ENCODE measurements at regions not wholly inside any gene's neighbourhood (a gene's known extent, or its start where the extent isn't known, plus 50 kb on each side); places are given as distances from the start of the nearest gene placed in this dataset.

DNA sequence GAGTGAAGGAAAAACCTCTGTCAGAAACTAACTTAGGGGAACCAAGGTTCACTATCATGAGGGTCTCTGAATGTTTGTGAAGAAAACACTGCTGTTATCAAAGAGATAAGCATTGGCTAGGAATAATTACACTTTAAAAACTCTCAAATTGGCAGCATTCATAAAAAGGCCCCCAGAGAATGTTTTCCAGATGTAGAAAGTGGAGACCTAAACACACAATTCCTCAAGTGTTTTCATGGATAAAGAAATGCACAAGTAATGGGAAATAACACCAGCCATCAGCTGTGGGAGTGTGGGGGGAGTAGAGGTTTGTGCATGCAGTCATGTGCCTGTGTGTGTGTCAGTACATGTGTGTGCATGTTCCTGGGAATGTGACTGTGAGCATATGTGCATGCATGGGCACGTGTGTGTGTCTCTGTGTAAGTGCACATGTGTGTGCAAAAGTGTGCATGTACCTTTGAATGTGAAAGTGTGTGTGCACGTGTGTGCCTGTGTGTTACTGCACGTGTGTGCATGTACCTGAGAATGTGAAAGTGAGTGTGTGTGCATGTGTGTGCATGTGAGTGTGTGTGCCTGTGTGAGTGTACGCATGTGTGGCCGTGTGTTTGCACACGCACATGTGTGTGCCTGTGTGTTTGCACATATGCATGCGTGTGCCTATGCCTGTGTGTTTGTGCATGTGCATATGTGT lies 854.3 kb upstream of the SALL3 start:
- TF ChIP-seq, protein P1, sequence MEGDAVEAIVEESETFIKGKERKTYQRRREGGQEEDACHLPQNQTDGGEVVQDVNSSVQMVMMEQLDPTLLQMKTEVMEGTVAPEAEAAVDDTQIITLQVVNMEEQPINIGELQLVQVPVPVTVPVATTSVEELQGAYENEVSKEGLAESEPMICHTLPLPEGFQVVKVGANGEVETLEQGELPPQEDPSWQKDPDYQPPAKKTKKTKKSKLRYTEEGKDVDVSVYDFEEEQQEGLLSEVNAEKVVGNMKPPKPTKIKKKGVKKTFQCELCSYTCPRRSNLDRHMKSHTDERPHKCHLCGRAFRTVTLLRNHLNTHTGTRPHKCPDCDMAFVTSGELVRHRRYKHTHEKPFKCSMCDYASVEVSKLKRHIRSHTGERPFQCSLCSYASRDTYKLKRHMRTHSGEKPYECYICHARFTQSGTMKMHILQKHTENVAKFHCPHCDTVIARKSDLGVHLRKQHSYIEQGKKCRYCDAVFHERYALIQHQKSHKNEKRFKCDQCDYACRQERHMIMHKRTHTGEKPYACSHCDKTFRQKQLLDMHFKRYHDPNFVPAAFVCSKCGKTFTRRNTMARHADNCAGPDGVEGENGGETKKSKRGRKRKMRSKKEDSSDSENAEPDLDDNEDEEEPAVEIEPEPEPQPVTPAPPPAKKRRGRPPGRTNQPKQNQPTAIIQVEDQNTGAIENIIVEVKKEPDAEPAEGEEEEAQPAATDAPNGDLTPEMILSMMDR (IDR thresholded peaks at IDR 0.05; ENCODE audit: control extremely low read depth, extremely low read depth, low read depth, missing control alignments), result no peak
- ChIA-PET POLR2A (no interaction called here), CTCF (no interaction called here)
- no peak for DNase-seq (ENCODE audit: extremely low spot score)

DNA sequence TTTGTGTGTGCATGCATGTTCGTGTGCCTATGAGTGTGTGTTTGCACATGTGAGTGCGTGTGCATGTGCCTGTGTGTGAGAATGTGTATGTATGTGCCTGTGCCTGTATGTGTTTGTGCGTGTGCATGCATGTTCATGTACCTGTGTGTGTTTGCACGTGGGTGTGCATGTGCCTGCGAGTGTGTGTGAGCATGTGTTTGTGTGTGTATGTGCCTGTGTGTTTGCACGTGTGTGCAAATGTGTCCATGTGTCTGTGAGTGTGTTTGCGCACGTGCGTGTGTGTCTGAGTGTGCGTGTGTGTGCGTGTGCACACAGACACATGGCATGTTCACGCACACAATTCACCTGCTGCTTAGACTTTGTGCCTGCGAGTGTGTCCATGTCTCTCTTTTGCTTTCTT lies 853.5 kb upstream of the SALL3 start:
- ChIA-PET CTCF (no interaction called here), POLR2A (no interaction called here)
- TF ChIP-seq, protein P1 (IDR thresholded peaks at IDR 0.05; ENCODE audit: control extremely low read depth, extremely low read depth, low read depth, missing control alignments), result no peak
- no peak for DNase-seq (ENCODE audit: extremely low spot score)

GRCh38 chr18:78126536-78126935 lies 853.1 kb upstream of the SALL3 start:
- TF ChIP-seq, protein P1 (IDR thresholded peaks at IDR 0.05; ENCODE audit: control extremely low read depth, extremely low read depth, low read depth, missing control alignments), result no peak
- CTCF ChIA-PET, result no interaction called here
- POLR2A ChIA-PET, result no interaction called here
- DNase-seq (ENCODE audit: extremely low spot score), result no peak

- no peak for DNase-seq (ENCODE audit: extremely low spot score)
- POLR2A ChIA-PET, result no interaction called here
- TF ChIP-seq, protein P1 (IDR thresholded peaks at IDR 0.05; ENCODE audit: control extremely low read depth, extremely low read depth, low read depth, missing control alignments), result no peak
- CTCF ChIA-PET, result no interaction called here
Observed at GRCh38 chr18:78127041-78127440, 852.6 kb upstream of the SALL3 start.

DNA sequence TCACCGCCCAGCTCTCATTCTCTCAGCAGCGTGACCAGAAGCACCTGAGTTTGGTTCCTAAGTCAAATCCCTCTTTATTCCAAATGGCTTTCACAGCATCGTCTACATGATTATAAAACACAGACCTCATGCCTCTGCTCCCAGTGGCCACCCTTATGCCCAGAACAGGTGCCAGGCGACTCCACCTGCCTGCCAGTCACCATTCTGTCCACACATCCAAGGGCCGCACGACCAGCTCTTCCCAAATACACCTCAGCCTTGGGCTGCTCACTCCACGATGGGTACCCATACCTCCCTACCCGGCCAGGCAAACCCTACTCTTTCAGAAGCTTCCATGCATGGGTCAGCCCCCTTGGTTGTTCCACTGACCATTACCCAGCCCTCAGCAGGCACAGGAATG lies 851.6 kb upstream of the SALL3 start:
- CTCF ChIA-PET, result no interaction called here
- DNase-seq (ENCODE audit: extremely low spot score), result no peak
- POLR2A ChIA-PET, result no interaction called here
- TF ChIP-seq, protein P1 (IDR thresholded peaks at IDR 0.05; ENCODE audit: control extremely low read depth, extremely low read depth, low read depth, missing control alignments), result no peak

- TF ChIP-seq, protein P1 (IDR thresholded peaks at IDR 0.05; ENCODE audit: control extremely low read depth, extremely low read depth, low read depth, missing control alignments), result no peak
- ChIA-PET POLR2A (no interaction called here), CTCF (no interaction called here)
- DNase-seq (ENCODE audit: extremely low spot score), result no peak
Observed at GRCh38 chr18:78129260-78129659, 850.4 kb upstream of the SALL3 start.

Measured in GM10248 (cell line).